GM12875 (cell line): ENCODE measurements at regions not wholly inside any gene's neighbourhood (a gene's known extent, or its start where the extent isn't known, plus 50 kb on each side); places are given as distances from the start of the nearest gene placed in this dataset.
"Not testable (repeated sequence)": the region's sequence is repeated elsewhere in the genome, so short reads cannot be mapped to it uniquely, and the experiment has no call there.

Source experiments
- H3K4me3 ChIP-seq: one replicate; pipeline ENCODE4 v1.5.1; 2011; ENCODE audit warnings: low read depth, low read length, control low read depth
- CTCF ChIP-seq: IDR thresholded peaks from 2 replicates; pipeline ENCODE4 v1.5.1; 2011; ENCODE audit warnings: low read depth, mild to moderate bottlenecking, control low read depth, inconsistent platforms, low read length, moderate library complexity, borderline replicate concordance; ENCODE audit not compliant: insufficient read depth

DNA sequence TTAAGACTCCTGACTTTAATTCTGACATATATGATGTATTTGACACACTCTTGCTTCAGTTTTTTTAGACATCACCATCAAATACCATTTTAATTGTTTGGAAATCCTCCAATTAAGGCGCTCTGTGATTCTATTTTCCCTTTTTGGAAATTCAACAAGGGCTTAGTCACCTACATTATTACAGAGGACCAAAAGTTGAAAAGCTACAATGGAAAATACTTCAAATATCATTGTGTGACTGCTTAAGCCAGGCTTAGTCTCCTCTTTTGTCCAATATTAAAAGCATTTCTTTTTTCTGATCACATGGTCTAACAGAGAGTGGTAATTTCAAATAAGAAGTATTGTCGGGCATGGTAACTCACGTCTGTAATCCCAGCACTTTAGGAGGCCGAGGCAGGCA lies 160.3 kb downstream of the CEMIP2 start:
- TF ChIP-seq CTCF: no peak
- H3K4me3 ChIP-seq: no peak overlapping the region

DNA sequence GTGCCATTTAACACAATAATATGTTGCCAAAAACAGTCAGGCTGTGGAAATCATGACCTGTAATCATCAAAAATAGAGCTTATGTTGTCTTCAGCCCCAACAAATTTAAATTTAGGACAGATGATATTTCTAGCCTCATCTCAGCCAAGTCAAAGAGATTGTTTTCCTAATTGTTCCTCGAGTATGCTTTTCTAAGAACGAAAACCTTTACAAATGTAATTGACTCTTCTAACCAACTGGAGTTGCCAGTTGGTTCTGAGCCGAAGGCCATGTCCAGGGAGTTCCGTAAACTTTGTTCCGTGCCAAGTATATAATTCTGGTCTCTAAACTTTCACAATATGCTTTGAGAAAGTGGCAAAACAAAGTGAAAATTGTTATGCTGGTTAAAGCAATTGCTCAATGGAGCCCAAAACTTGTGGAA lies 160.8 kb downstream of the CEMIP2 start:
- H3K4me3 ChIP-seq: no peak overlapping the region
- TF ChIP-seq CTCF: no peak

- TF ChIP-seq CTCF: peak; percentile 73
- H3K4me3 ChIP-seq: no peak overlapping the region
Observed at GRCh38 chr9:71604197-71605063, 163.9 kb downstream of the CEMIP2 start.

GRCh38 chr9:71602652-71603051 lies 165.7 kb downstream of the CEMIP2 start:
- H3K4me3 ChIP-seq: no peak overlapping the region
- TF ChIP-seq CTCF: no peak

GRCh38 chr9:71595762-71596161 lies 172.6 kb downstream of the CEMIP2 start:
- not testable (repeated sequence) for H3K4me3 ChIP-seq

GRCh38 chr9:71594541-71594940 lies 173.8 kb downstream of the CEMIP2 start:
- no peak for TF ChIP-seq CTCF
- H3K4me3 ChIP-seq: no peak overlapping the region

GRCh38 chr9:71592400-71592799 lies 175.9 kb downstream of the CEMIP2 start:
- no peak for TF ChIP-seq CTCF
- H3K4me3 ChIP-seq: no peak overlapping the region
